ENCODE measurements at regions not wholly inside any gene's neighbourhood (a gene's known extent, or its start where the extent isn't known, plus 50 kb on each side); places are given as distances from the start of the nearest gene placed in this dataset.

GRCh38 chr4:17296921-17297890 is 214.7 kb downstream of the QDPR start:
- DNase-seq (ENCODE audit: low read depth): no peak

DNA sequence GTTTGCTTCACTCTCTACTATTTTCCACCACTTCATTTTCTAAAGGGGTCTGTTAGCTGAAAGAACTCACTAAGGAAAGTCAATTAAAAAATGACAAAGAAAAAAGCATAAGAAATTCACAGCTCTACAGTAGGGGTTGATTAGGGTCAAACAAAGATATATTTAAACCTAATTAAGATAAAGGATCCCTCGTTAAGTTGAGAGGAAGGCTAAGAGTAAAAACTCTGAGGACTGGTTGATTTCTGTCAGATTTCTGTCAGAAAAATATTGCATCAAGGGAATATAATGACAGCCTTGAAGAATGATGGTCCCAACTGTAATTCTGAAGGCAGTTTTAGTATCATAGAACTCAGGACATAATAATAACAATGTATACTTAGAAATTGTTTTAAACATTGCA is 218.0 kb downstream of the QDPR start:
- no peak for DNase-seq (ENCODE audit: low read depth)

DNA sequence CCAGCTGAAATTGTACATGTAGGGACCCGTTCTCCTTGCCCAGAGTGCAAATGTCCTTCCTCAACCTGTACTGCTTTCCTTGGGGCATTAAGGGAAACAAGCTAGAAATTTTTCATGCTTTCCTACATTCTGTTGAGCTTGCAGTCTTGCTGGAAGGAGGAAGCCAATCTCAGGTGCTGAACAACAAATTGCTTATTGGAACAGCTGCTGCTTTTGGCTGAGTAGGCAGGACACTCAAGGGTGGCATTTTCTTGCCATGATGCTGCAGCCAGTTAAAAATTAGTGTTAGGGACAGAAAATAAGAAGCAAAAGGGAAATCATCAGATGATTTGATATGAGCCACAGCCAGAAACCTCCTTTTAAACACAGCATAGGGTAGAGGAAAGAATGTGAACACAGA is 223.7 kb downstream of the QDPR start:
- no peak for DNase-seq (ENCODE audit: low read depth)

GRCh38 chr4:17286752-17287460 is 225.0 kb downstream of the QDPR start:
- DNase-seq (ENCODE audit: low read depth): no peak

GRCh38 chr4:17285747-17286146 is 226.1 kb downstream of the QDPR start:
- DNase-seq (ENCODE audit: low read depth): no peak

GRCh38 chr4:17284323-17285175 is 227.3 kb downstream of the QDPR start:
- no peak for DNase-seq (ENCODE audit: low read depth)

GRCh38 chr4:17283832-17284231 is 228.1 kb downstream of the QDPR start:
- no peak for DNase-seq (ENCODE audit: low read depth)

DNA sequence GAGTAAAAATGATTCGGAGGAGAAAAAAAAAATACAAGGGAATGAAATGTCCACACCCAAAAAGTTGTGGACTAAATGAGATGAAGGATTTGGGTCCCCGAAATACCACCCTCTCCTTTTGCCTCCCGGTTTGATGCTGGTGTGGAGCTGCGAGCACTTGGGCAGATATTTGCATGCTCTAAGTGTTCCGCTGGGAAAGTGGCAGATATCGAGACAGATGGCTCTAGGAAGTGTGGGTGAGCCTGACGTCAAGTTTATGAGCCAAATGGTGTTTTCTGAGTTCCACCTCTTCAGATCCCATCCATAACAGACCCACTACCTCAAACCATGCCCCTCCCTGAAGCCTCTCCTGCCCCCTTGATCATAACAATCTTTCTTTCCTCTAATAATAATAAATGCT is 228.6 kb downstream of the QDPR start:
- no peak for DNase-seq (ENCODE audit: low read depth)

- DNase-seq (ENCODE audit: low read depth): no peak
Observed at GRCh38 chr4:17280261-17281018, 231.4 kb downstream of the QDPR start.

- DNase-seq (ENCODE audit: low read depth): no peak
Observed at GRCh38 chr4:17276776-17277175, 235.1 kb downstream of the QDPR start.

- no peak for DNase-seq (ENCODE audit: low read depth)
Observed at GRCh38 chr4:17275836-17276235, 236.1 kb downstream of the QDPR start.

- no peak for DNase-seq (ENCODE audit: low read depth)
Observed at GRCh38 chr4:17273047-17273446, 238.8 kb downstream of the QDPR start.

GRCh38 chr4:17272154-17272553 is 239.7 kb downstream of the QDPR start:
- DNase-seq (ENCODE audit: low read depth): no peak

DNA sequence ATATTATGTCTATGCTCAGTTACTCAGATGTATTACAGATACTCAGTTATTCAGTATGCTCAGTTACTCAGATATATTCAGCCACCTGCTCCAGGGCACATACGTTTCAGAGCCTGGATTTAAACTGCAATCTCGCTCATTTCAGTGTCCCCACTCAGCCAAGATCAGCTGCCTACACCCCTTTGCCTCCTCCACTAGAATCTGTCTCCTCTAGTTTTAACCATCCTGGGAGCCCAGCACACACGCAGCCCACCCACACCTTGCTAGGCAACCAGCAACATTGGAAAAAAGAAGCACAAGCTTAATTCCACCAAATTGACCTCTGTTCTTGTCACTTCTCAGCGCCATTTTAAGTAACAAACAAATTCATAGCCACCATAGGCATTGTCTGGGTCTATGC is 246.2 kb downstream of the QDPR start:
- DNase-seq (ENCODE audit: low read depth): no peak

GRCh38 chr4:17265139-17265538 is 246.8 kb downstream of the QDPR start:
- DNase-seq (ENCODE audit: low read depth): no peak

DNA sequence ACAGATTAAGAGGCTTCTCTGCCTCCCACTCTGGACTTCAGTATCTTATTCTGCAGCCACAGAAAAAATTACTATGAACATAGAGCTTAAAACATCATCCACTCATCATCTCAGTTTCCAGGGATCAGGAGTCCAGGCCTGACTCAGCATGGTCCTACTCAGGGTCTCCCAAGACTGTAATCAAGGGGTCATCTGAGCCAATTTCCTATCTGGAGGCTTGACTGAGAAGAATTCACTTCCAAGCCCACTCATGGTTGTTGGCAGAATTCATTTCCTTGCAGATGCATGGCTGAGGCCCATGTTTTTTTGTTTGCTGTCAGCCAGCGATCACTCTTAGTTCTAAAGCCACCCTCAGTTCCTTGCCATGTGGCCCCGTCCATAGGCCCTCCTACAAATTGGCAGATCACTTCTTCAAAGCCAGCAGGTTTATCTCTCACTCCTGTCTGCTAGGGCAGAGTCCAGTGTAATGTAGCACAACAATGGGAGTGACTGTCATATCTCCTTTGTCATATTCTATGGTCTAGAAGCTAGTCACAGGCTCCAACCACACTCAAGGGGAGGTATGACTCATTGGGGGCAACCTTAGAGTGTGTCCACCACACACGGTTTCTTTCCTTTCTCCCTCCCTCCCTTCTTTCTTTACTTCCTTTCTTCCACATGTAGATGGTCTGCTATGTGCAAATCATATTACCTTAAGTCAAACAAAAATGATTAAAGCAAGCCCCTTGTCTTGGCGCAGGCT is 251.6 kb downstream of the QDPR start:
- no peak for DNase-seq (ENCODE audit: low read depth)

GRCh38 chr4:17258106-17258505 is 253.8 kb downstream of the QDPR start:
- no peak for DNase-seq (ENCODE audit: low read depth)

DNA sequence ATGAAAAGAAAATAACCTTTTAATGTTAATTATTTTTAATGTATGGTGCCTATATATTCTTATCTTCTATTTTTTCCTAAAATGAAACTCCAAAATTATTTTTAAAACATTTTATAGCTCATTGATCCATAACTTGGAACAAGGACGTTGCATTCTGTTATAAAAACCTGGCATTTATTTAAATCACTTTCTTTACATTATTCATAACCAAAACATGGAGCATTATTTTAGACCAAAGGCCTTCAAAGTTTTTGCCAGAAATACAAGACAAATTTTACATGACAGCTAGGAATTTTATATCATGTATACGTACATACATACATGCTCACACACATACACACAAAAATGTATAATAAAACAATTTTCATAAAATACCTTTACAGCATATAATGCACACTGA is 259.8 kb downstream of the QDPR start:
- no peak for DNase-seq (ENCODE audit: low read depth)

GRCh38 chr4:17251101-17251500 is 260.8 kb downstream of the QDPR start:
- no peak for DNase-seq (ENCODE audit: low read depth)

DNA sequence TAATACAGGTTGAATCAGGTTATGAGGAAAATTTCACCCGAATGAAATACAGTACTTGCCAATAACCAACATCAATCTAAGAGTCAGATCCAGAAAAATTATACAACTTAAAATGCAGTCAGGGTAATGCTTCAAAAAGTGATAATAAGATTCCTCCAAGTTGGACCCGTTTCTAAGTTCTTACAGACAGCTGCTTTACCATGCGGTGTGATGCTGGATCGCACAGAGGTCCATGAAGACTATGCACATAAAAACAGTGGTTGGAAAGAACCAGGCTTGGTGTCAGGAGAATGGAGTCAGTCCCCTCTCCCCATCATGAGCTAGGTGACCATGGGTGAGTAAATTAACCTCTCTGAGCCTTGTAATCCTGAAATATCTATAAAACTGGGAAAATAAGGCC is 261.3 kb downstream of the QDPR start:
- DNase-seq (ENCODE audit: low read depth): no peak

DNA sequence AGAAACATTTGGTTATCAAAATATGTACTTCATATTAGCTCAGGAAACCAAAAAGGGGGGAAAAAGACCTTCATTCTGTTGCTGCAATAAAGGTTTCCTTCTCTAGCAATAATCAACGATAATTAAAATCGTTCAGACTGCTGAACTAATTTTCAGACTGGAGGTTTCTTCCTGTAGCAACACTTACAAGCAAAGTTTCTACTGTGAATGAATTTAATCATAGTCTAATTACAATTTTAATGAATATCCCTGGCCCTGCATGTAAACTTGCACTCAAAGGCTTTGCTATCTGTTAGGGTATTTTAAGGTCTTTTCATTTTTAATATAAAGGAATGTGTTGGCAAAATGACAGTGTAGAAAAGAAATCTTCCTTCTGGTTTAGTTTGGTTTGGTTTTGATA is 265.2 kb downstream of the QDPR start:
- DNase-seq (ENCODE audit: low read depth): no peak

Measured in T-helper 22 cell (primary cell).